Neural progenitor cell (in vitro differentiated cells): ENCODE measurements at regions not wholly inside any gene's neighbourhood (a gene's known extent, or its start where the extent isn't known, plus 50 kb on each side); places are given as distances from the start of the nearest gene placed in this dataset.

Experiments used
- DNase-seq: peaks from one replicate; pipeline ENCODE4 v3.0.0-alpha.2; 2016; ENCODE audit warnings: low spot score
- H2AFZ ChIP-seq: fragments of 200-600 bp; sonication (generic); replicated peaks from 2 replicates; pipeline ENCODE4 v1.6.1; 2016; ENCODE audit warnings: antibody characterized with exemption
- H3F3A ChIP-seq: fragments of 200-600 bp; sonication (generic); 2 replicates; pipeline ENCODE4 v1.6.1; 2016; ENCODE audit warnings: antibody characterized with exemption, low read depth
- H3K27ac ChIP-seq: fragments of 200-600 bp; sonication (generic); 2 replicates; pipeline ENCODE4 v1.5.1; 2016; ENCODE audit warnings: mild to moderate bottlenecking
- H3K27me3 ChIP-seq: fragments of 200-600 bp; sonication (generic); 2 replicates; pipeline ENCODE4 v1.6.1; 2016; ENCODE audit warnings: mild to moderate bottlenecking, moderate library complexity
- H3K36me3 ChIP-seq: fragments of 200-600 bp; sonication (generic); 2 replicates; pipeline ENCODE4 v1.5.1; 2016
- H3K4me1 ChIP-seq: fragments of 200-600 bp; sonication (generic); 2 replicates; pipeline ENCODE4 v1.6.1; 2016; ENCODE audit warnings: mixed run types
- H3K4me2 ChIP-seq: fragments of 200-600 bp; sonication (generic); 2 replicates; pipeline ENCODE4 v1.6.1; 2016
- H3K4me3 ChIP-seq: fragments of 200-600 bp; sonication (generic); 2 replicates; pipeline ENCODE4 v1.5.1; 2016
- H3K79me2 ChIP-seq: fragments of 200-600 bp; sonication (generic); 2 replicates; pipeline ENCODE4 v1.6.1; 2016; ENCODE audit warnings: low read depth
- H3K9ac ChIP-seq: fragments of 200-600 bp; sonication (generic); 2 replicates; pipeline ENCODE4 v1.6.1; 2016
- H3K9me3 ChIP-seq: fragments of 200-600 bp; sonication (generic); 2 replicates; pipeline ENCODE4 v1.5.1; 2016; ENCODE audit warnings: low read depth
- H4K20me1 ChIP-seq: fragments of 200-600 bp; sonication (generic); 2 replicates; pipeline ENCODE4 v1.6.1; 2016; ENCODE audit warnings: low read depth
- H3K27ac Mint-ChIP-seq: 3 replicates; pipeline ENCODE4 v1.8.0; 2021; ENCODE audit warnings: mixed read lengths
- H3K27me3 Mint-ChIP-seq: 2 replicates; pipeline ENCODE4 v1.8.0; 2022; ENCODE audit warnings: low read depth, mild to moderate bottlenecking, inconsistent platforms, moderate library complexity, mixed read lengths; ENCODE audit not compliant: insufficient read depth
- H3K36me3 Mint-ChIP-seq: 3 replicates; pipeline ENCODE4 v1.8.0; 2021; ENCODE audit warnings: mixed read lengths
- H3K4me1 Mint-ChIP-seq: 3 replicates; pipeline ENCODE4 v1.8.0; 2021; ENCODE audit warnings: mixed read lengths
- H3K4me3 Mint-ChIP-seq: 3 replicates; pipeline ENCODE4 v1.8.0; 2021; ENCODE audit warnings: mild to moderate bottlenecking, moderate library complexity, mixed read lengths
- H3K9me3 Mint-ChIP-seq: 3 replicates; pipeline ENCODE4 v1.8.0; 2020; ENCODE audit warnings: mixed read lengths
- CTCF ChIP-seq: fragments of 200-600 bp; sonication (generic); IDR thresholded peaks from 2 replicates; pipeline ENCODE4 v1.5.1; 2017; ENCODE audit warnings: antibody characterized with exemption, mild to moderate bottlenecking
- EZH2 ChIP-seq: fragments of 200-600 bp; sonication (generic); IDR thresholded peaks from 2 replicates; pipeline ENCODE4 v1.6.1; 2017; ENCODE audit warnings: antibody characterized with exemption, mild to moderate bottlenecking, moderate library complexity
- EZH2phosphoT487 ChIP-seq: fragments of 200-600 bp; sonication (generic); IDR thresholded peaks from 2 replicates; pipeline ENCODE4 v1.6.1; 2017; ENCODE audit warnings: antibody characterized with exemption

- no peak overlapping the region for H3K27ac ChIP-seq
- no peak overlapping the region for H3K9ac ChIP-seq
- H3F3A ChIP-seq: no peaks in the 10 kb centered on the region
- no peak overlapping the region for H3K4me2 ChIP-seq
- H2AFZ ChIP-seq: no peak overlapping the region
- H3K9me3 Mint-ChIP-seq: peaks cover 2% of the 10 kb centered on the region
- DNase-seq: no peak
- no peaks in the 10 kb centered on the region for H3K4me1 ChIP-seq
- no peaks in the 10 kb centered on the region for H3K9me3 ChIP-seq
- no peak overlapping the region for H3K27ac Mint-ChIP-seq
- no peak overlapping the region for H3K4me3 Mint-ChIP-seq
- no peaks in the 10 kb centered on the region for H3K4me1 Mint-ChIP-seq
- no peaks in the 10 kb centered on the region for H3K36me3 Mint-ChIP-seq
- H3K36me3 ChIP-seq: no peaks in the 10 kb centered on the region
- H3K4me3 ChIP-seq: no peak overlapping the region
- TF ChIP-seq EZH2 (no peak), CTCF (no peak), EZH2phosphoT487 (no peak)
- no peaks in the 10 kb centered on the region for H3K27me3 ChIP-seq
- H3K27me3 Mint-ChIP-seq: no peaks in the 10 kb centered on the region
- H4K20me1 ChIP-seq: no peaks in the 10 kb centered on the region
- no peaks in the 10 kb centered on the region for H3K79me2 ChIP-seq
Observed at GRCh38 chr2:180871649-180872048, 108.8 kb upstream of the UBE2E3 start.

GRCh38 chr2:180849851-180850250 lies 130.6 kb upstream of the UBE2E3 start:
- Histone ChIP-seq H3K4me2 (no peak overlapping the region), H2AFZ (no peak overlapping the region), H4K20me1 (no peaks in the 10 kb centered on the region), H3K27ac (no peak overlapping the region), H3F3A (no peaks in the 10 kb centered on the region), H3K4me1 (no peaks in the 10 kb centered on the region), H3K36me3 (no peaks in the 10 kb centered on the region), H3K9ac (no peak overlapping the region), H3K4me3 (no peak overlapping the region), H3K27me3 (no peaks in the 10 kb centered on the region), H3K79me2 (no peaks in the 10 kb centered on the region), H3K9me3 (no peaks in the 10 kb centered on the region)
- DNase-seq: no peak
- H3K4me1 Mint-ChIP-seq: no peaks in the 10 kb centered on the region
- no peaks in the 10 kb centered on the region for H3K9me3 Mint-ChIP-seq
- no peak overlapping the region for H3K4me3 Mint-ChIP-seq
- H3K27me3 Mint-ChIP-seq: no peaks in the 10 kb centered on the region
- TF ChIP-seq EZH2phosphoT487 (no peak), CTCF (no peak), EZH2 (no peak)
- no peak overlapping the region for H3K27ac Mint-ChIP-seq
- no peaks in the 10 kb centered on the region for H3K36me3 Mint-ChIP-seq

- Histone ChIP-seq H2AFZ (no peak overlapping the region), H3K9me3 (no peaks in the 10 kb centered on the region), H3K4me3 (no peak overlapping the region), H3K36me3 (no peaks in the 10 kb centered on the region), H4K20me1 (no peaks in the 10 kb centered on the region), H3K27me3 (no peaks in the 10 kb centered on the region), H3K4me2 (no peak overlapping the region), H3K9ac (no peak overlapping the region), H3K79me2 (no peaks in the 10 kb centered on the region), H3K27ac (no peak overlapping the region), H3K4me1 (no peaks in the 10 kb centered on the region), H3F3A (no peaks in the 10 kb centered on the region)
- no peaks in the 10 kb centered on the region for H3K36me3 Mint-ChIP-seq
- no peaks in the 10 kb centered on the region for H3K9me3 Mint-ChIP-seq
- TF ChIP-seq CTCF (no peak), EZH2phosphoT487 (no peak), EZH2 (no peak)
- H3K4me1 Mint-ChIP-seq: no peaks in the 10 kb centered on the region
- H3K27ac Mint-ChIP-seq: no peak overlapping the region
- H3K4me3 Mint-ChIP-seq: no peak overlapping the region
- no peaks in the 10 kb centered on the region for H3K27me3 Mint-ChIP-seq
- no peak for DNase-seq
Observed at GRCh38 chr2:180848393-180848792, 132.0 kb upstream of the UBE2E3 start.
